Stimulated activated CD8-positive, alpha-beta memory T cell treated with anti-CD3 and anti-CD28 coated beads, Interleukin-15, amount 100 ng/mL, for 4 hours (primary cell): ENCODE measurements at regions not wholly inside any gene's neighbourhood (a gene's known extent, or its start where the extent isn't known, plus 50 kb on each side); places are given as distances from the start of the nearest gene placed in this dataset.

Experiments used
- DNase-seq, 2 donors: peaks; one replicate each; pipeline ENCODE4 v3.0.0-alpha.2; 2020; ENCODE audit warnings: low read depth in 2 of 2

DNA sequence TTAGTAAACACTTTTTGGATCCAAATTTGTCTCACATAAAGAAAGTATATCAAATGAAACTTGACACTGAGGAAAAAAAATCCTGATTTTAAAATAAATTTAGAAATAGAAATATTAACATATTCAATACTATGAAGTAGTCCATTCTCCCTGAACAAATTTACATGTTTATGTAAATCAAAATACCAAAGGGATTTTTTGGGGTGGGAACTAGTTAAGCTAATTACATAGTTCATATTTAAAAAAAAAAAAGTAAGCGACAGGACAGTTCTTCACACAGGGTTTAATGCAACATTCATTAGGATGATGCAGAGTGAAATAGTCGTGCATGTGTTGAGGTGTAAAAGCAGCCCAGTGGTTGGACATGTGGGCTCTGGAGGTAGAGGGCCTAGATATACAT is 433.5 kb upstream of the B3GALT2 start:
- DNase-seq, result no peak

DNA sequence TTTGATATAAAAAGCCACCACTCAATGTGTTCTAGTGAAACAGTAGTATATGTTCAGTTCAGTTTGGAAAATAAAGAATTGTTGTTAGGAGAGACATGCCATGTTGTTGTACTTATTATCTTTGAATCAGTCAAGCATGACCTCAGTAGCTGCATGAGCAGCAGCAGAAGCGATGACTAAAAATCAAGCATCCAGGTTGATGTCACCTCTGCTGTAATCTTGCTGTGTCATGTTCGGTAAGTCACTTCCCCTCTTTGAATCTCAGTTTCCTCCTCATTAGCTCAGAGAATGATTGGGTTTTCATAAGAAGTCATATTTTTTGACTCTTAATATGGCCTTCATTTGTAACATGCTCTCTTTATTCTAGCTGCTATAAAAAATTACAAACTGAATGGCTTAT is 428.4 kb upstream of the B3GALT2 start:
- no peak for DNase-seq

DNA sequence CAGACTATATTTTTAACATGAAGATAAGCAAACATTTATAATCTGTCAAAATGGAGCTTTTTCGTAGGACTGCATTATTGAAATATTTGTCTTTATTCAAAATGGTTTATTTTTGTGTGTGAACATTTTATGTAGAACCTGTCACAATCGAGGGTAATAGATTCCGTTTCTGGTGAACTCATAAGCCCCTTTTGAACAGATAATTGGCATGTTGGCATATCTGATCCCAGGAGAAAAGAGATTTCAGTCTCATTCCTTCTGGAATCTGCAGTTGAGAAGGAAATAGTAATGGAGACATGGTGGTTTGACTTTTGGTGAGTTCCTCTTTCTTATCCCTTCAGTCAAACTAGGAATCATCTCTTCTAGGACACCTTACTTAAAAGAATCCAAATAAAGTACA is 427.9 kb upstream of the B3GALT2 start:
- no peak for DNase-seq

DNA sequence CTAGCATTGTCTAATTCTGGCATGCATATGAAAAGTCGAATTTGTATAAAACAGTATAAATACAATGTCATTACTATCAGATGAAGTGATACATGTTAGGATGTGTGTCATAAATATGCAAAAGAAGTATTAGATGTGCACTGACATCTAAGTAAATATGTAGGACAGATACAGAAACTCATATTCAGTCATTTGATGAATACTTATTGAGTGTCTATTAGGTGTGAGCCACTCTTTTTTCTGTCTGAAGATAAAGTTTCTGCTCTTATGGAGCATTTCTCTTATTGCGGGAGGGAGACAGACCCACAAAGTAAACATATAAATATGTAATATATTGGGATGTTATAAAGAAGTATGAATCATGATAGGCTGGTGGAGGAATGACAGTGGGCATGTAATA is 426.6 kb upstream of the B3GALT2 start:
- DNase-seq, result no peak

DNA sequence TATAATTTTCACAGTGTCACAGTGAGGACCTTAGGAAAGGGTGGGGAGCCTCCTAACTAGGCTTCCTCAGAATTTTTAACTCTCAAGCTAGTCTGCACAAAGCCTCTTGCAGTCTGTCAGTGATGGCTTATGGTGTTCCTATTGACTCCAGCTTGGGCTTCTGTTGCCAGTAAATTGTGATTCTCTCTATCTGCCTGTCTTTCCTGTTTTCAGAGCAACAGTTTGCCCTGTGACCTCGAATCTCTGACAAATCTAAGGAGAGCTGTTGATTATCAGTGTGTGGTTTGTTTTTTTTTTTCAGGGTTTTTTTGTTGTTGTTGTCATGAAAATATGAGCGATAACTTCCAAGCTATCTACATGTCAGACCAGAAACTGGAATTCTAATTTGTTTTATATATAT is 423.2 kb upstream of the B3GALT2 start:
- DNase-seq, result no peak

DNA sequence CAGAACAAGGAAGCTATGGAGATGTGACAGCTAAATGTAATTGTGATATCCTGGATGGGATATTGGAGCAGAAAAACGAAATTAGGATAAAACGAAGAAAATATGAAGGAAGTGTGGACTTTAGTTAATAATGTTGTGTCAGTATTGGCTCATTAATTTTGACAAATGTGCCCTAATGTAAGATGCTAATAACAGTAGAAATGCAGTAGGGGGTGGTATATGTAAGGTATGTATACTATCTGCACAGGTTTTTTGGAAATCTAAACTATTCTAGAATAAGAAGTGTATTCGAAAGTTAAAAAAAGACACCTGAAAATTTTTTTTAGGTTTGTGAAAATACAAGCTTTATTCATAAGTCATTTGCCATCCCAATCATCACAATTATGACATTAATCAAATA is 421.4 kb upstream of the B3GALT2 start:
- DNase-seq, result no peak

DNA sequence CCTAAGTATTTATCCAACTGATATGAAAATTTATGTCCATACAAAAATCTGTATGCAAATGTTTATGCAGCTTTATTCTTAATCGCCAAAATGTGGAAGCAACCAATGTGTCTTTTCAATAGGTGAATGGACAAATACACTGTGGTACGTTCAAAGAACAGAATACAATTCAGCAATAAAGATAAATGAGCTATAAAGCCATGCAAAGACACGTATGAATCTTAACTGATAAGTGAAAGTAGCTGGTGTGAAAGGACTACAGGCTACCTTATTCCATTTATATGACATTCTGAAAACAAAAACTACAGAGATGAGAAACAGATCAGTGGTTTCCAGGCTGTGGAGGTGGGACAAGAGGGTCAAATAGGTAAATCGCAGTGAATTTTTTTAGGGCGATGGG is 419.6 kb upstream of the B3GALT2 start:
- DNase-seq, result no peak

DNA sequence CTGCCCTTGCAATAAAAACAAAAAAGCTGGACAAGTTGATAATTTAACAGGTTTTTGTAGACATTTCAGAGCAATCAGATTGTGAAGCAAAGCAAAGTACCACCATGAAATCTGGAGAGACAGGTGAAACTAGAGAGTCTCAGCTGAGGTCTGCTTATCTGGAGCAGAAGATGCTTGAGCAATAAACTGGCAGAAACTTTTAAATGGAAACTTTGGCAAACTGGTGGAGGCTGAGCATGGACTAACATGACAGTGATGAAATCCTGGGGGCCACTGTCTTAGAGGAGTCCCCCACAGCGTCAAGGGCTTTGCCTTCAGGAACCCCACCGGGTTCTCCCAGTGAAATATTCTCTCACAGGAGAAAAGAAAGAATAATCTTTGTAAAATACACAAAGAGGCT is 416.3 kb upstream of the B3GALT2 start:
- DNase-seq, result no peak

DNA sequence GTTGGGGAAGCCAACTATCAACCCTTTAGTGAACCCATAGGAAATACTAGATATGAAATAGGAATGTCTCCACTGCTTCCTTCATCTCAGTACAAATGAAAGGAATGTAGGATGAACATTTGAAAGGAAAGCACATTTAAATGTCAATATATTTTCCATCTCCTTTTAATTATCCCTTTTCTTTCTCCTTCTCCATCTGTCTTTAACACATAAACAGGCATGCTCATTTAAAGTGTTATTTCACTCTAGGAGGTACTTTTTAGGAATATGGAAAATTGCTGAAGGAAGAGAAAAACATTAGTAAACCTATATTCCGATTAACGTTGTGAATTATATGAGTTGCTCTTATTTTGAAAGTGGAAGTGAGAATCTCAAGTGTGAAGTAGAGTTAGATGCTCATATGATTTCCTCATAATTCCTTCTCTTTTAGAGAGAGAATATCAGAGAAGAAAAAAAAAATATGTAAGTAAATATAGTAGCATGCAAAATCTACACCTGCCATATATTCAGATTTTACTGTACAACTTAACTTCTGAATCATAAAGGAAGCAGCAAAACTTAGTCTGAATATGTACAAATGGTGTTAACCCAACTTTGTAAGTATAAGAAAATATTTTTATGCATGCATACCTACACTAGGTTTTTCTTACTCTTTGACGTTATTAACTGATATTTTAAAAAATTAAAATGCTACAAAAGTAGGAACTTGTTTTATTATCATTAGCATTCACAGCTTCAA is 406.9 kb upstream of the B3GALT2 start:
- no peak for DNase-seq

DNA sequence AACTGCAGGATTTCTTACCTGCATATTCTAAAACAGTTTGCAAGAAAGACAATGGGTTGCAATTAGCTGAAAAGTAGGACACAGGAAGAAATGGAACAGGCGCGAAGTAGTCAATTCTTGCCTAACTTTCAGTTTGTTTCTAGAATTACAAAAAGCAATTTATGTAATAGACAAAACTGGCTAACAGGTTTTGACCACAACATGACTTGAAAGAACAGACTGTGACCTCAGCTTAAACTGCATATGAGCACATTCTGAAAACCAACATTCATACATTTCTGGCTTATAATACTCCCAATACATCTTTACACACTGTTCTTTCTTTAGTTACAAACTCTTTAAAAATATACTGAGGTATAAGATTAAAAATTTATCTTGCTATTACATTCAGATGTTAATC is 405.9 kb upstream of the B3GALT2 start:
- no peak for DNase-seq

DNA sequence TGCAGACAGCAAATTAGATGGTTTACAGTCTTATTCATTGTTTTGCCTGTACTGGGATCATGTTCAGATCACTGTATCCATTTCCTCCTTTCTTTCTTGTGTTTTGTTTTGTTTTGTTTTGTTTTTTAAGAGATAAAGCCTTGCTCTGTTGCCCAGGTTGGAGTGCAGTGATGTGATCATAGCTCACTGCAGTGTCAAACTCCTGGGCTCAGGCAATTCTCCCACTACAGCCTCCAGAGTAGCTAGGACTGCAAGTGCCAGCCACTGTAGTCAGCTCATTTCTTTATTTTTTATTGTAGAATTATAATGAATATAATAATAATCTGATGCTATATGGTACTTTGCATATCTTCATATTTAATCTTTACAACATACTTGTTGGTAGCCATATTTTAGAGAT is 403.7 kb upstream of the B3GALT2 start:
- DNase-seq, result no peak

DNA sequence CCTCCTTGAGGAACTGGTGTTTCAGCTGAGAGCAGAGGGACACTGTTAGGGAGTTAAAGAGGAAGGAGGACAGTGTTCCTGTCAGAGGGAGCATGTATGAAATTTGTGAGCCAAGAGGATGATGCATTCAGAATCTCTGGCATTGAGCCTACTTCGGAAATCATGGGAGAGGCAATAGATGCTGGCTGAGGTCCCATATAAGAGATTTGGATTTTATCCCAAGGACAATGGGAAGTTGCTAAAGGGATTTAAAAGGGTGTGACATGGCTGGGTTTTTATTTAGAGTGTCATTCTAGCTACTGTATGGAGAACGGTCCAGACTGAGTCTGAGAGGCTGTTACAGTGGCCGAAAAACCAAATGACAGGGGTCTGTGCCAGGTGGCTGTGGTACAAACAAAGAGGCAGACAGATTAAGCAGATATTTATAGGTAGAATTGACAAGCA is 403.2 kb upstream of the B3GALT2 start:
- DNase-seq, result no peak

DNA sequence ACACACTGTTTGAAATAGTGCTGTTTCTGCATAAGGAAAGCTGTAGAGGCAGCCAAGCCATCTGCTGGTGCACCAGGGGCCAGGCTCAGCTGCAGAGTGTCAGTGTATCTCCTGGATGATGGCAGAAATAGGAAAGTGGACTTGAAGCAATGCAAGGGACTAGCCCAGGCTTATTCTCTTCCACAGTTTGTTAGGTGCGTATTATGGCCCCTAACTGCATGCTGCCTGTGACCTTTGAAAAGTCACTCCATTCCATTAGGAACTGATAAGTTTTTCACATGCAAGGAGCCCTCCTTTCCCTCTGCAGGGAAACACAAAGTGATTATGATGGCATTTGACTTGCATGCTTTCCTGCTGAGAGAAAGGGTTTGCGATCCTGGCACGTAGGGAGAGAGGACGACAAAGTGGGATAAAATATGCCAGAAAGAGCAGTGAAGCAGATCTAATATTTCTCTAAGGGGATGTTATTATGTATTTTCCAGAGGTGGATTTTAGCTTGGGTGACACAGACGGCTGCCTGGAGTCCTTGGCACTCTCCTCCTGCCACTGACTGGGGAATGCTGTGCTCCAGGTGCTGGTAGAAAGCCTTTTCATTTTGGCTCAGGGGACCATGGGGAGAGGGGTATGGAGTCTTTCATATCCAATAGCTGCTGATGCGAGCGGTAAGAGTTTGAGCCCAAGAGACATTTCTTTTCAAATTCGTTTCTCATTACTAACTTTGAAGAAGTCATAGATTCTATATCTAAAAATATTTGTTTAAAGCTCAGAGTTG is 402.1 kb upstream of the B3GALT2 start:
- no peak for DNase-seq

DNA sequence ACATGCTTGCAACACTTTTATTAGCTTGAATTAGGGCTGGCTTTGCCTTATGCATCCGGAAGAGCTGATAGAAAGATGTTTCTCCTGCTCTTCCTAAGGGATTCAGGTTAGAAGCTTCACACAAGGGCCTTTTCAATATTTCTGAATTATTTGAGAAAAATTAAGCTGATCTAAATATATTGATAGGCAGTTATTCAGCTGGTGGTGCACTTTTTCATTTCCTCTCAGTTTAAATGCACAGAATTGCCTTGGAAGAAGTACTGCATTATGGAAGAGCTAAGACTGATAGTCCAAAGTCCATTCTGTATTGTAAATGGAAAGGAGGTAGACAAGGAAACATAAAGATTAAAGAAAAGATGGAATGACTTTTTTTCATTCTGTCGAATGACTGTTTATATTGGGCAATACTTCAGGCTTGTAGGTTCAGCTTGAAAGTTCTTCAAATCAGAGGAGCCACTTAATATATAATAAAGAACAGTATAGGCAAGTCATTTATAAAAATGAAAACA is 398.4 kb upstream of the B3GALT2 start:
- no peak for DNase-seq

DNA sequence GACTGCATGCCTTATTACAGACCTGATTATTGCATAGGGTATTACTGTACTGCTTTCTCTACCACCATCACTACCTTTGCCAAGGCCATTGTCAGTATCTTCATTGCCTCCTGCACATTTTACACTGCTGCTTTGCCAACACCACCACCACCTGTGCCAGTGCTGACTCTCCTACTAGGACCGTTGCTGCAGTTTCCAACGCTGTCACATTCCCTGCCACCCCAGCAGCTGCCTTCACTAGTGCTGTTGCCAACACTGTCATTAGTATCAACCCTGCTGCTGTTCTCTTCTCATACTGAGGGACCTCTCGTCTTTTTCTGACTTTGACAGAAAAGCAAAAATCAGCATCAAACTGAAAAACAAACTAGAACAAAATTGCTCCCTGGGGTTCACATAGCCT is 394.9 kb upstream of the B3GALT2 start:
- no peak for DNase-seq

DNA sequence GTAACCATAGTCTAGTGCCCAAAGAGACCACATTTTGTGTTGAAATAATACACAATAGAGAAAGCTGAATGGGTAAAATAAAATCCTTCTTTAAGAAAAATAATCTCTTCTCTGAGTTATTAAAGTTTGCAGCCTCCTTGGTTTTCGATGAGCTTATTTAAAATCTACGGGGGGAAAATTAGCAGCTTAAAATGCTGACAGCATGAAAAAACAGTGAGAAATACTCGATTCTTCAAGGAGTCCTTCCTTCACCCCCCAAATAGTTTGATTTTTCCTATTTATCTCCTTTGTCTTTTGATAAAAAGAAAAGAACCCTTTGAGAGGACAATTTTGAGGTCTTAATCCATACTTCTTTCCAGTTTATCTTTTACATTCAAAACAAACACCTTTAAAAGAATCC is 394.0 kb upstream of the B3GALT2 start:
- DNase-seq, result no peak

DNA sequence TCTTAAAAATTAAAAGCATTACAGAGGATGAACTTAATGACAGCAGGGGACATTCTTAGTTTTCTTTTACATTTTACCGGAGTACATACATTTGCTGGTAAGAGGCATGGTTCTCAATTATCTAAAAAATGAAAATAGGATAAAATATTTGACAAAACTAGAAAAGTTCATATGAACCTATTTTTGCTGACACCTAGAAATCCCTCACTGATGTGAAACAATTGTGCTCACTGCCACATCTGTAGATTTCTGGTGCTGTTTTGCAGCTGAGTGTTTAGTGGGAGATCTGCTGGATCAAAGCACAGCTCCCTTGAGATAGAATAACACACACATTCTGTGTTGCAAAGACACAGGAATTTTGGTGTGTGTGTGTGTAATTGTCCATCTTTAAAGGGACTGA is 392.9 kb upstream of the B3GALT2 start:
- DNase-seq, result no peak

DNA sequence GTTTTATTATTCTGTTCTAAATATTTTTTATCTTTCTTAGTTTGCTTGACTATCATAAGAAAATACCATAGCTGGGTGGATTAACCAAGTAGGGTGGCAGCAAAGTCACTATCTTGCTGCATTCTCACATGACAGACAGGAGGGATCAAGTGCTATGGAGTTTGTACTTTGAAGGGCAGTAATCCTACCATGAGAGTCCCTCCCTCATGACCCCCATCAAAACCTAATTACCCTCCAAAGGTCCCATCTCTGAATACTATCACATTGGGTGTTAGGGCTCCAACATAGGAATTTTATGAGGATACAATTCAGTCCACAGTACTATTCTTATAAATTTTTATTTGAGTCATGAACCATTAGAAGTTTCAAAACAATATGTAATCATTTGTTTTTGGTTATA is 388.5 kb upstream of the B3GALT2 start:
- DNase-seq, result no peak

DNA sequence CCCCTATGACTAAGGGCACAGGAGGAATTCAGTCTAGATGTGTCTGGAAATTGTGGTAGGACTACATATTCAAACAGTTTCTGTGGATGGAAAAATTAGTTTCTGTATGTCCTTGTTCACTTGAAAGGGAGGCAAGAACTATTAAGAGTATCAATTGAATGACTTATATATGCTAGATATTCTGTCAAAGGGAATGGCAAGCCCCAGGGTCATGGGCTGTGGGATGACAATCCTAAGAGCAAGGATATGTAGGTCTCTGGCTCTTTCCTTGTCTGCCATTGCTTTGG is 383.5 kb upstream of the B3GALT2 start:
- no peak for DNase-seq

DNA sequence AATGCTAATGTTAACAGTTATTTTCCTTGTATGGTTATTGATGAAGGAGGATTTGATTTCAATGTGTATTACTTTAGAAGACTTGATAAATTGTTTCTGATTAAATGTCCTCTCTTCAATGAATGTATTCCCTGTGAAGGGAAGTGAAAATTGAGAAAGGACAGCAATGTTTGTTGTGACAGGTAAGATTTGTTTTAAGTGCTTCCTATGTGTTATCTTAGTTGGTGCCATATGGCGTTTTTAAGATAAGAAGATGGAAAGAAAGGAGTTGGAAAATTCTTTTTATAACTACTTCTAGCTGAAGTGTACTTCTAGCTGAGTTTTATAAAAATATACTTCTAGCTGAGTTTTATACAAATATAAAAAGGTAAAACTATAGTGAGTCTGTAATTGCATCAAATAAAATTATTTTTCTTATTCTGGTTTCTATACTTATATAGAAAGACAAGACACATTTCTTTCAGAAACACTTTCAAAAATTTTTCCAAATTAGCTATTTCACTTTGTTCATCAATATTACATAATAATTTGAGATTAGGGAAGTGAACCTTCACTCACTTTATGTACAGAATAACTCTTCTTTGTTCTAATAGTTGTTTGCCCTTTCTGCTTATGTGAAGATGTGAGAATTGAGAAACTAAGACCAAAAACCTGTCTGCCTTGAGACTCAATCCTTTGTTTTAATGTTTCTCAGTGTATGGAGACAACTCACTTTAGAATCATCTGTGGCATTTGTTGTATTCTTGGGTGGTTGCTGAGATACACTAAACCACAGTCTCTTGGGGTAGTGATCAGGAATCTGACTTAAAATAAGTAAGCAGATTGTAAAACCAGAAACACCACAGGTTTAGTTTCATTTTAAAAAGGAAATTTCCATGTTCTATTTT is 382.9 kb upstream of the B3GALT2 start:
- DNase-seq, result no peak

DNA sequence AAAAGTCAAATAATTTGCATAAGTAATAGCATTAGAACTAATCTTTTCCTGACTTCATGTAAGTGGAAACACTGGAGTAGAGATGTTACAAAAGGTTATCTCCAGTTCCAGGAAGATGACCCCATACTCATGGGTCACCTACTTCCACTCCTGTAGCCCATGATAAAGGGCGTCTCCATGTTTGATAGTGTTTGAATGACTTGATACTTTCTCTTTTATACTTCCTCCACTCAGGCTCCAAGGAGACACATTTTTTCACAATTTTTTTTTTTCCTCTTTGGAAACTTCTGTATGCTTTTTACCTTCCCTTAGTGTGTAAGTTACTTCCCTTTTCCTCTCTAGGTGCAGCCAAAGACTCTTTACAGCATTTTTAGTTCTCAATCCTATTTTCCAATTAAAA is 382.1 kb upstream of the B3GALT2 start:
- no peak for DNase-seq

DNA sequence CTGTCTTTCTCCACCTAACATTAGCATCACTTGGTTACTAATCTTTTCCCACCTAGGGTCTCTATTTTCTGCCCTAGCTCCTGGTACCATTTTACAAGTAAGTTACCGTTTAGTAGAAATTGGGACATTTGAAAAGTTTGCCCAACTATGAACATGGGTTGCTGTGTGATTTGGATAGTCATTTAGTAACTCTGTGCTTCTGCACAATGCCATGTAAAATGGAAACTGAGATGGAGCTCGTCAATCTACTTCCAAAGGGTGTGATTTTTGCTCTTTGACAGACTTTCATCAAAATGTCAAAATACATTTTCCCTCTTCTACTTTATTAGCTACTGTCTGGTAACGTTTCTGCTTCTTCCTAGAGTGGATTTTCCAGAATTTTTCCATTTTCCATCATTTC is 381.5 kb upstream of the B3GALT2 start:
- DNase-seq, result no peak

DNA sequence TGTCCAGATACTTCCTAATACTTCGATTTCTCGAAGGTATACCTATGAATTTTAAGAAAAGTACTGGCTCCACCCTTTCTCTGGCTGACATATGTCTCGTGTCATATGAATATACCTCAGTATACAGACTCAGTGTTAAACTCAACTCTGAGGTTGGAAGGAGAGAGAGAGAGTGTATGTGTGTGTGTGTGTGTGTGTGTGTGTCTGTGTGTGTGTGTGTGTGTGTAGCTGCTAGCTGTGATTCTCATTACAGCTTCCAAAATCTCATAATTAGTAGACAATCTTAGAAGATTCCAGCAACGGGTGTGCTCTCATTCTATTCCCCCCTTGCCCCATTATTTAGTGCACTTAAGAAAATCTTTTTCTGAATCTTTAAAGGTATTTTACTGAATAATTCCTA is 380.3 kb upstream of the B3GALT2 start:
- DNase-seq, result no peak
